GM21576 (cell line): ENCODE measurements at regions not wholly inside any gene's neighbourhood (a gene's known extent, or its start where the extent isn't known, plus 50 kb on each side); places are given as distances from the start of the nearest gene placed in this dataset.
"Not testable (repeated sequence)": the region's sequence is repeated elsewhere in the genome, so short reads cannot be mapped to it uniquely, and the experiment has no call there.

Experiments used
- ATAC-seq: cut with Tn5 transposase; IDR thresholded peaks from one replicate; pipeline ENCODE4 v1.9.1; 2021; ENCODE audit warnings: mild to moderate bottlenecking, moderate library complexity; ENCODE audit not compliant: unreplicated experiment

DNA sequence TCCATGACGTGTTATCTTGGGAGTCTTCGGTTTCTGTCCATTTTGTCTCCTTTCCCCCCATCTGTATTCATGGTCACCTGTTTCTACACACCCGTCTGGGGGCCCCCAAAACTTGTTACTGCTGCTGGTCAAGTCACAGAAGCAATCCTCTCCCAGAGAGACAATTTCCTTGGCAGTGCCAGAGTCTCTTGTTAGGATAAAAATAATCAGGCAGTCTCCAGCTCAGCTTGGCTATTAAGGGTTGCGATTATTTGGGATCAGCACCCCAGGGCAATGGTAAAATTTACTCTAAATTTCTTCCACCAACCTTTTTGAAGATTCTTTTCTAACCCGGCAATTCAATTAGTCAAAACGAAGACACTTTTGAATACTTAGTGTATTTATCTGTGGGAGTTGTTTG, 229.1 kb upstream of the JARID2 start:
- no peak for ATAC-seq

DNA sequence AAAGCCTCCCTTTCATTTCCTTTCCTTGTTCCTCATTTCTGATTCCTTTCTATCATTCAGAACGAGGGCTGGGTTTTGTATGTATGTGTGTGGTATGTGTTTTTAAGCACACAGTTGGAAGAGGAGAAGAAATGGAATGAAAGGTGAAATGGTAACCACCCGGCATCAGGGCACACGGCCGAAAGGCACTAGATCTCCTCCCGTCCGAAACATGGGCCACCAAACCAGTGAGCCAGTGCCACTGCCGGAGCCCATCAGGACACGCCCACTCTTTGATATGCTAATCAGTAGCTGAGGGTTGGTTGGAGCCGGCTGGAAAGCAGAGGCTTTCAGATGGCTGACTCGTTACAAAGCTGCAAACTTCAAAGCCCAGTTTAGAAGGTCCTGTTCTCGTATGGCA, 228.6 kb upstream of the JARID2 start:
- ATAC-seq: no peak

DNA sequence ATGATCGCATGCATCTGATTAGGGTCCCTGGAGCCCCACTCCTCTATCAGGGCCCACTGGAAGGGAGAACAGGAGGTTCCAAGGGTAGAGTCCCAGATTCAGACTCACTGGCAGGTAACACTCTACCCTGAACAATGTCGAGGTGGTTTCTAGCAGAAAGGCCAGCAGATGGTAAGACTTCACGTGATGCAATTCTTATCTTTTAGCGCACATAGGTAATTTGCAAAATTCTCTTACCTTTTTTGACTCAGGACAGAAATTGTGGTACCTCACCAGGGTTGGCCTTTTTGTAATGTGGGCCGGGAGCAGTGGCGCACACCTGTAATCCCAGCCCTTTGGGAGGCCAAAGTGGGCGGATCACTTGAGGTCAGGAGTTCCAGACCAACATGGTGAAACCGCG, 228.1 kb upstream of the JARID2 start:
- no peak for ATAC-seq

DNA sequence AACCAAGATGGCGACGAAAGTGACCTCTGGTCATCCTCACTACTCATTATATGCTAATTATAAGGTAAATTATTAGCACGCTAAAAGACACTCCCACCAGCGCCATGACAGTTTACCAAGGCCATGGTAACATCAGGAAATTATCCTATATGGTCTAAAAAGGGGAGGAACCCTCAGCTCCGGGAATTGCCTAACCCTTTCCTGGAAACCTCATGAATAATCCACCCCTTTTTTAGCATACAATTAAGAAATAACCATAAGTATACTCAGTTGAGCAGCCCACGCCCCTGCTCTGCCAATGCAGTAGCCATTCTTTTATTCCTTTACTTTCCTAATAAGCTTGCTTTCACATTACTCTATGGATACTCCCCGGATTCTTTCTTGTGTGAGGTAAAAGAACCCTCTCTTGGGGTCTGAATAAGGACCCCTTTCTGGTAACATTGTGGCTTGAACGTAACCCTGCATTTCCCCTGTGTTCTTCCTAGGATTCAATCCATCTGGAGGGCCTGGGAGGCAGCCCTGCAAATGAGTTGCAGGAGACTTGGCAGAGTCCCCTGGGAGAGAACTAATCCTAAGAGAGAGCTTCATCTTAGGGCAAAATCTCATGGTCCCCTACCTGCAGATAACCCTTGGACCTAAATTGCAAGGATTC, 225.6 kb upstream of the JARID2 start:
- no peak for ATAC-seq

DNA sequence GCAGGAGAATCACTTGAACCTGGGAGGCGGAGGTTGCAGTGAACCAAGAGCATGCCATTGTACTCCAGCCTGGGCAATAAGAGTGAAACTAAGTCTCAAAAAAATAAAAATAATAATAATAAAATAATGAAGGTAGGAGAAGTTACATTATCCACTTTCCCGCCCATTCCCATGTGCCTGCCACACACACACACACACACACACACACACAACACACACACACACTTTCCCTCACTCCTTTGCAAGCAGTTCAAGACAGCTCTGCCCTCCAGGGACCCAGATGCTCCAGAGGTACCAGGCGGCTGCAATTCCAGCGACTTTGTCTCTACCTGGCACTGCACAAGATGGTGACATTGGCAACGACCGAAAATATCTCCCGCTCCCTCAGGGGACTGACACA, 224.8 kb upstream of the JARID2 start:
- ATAC-seq: no peak

DNA sequence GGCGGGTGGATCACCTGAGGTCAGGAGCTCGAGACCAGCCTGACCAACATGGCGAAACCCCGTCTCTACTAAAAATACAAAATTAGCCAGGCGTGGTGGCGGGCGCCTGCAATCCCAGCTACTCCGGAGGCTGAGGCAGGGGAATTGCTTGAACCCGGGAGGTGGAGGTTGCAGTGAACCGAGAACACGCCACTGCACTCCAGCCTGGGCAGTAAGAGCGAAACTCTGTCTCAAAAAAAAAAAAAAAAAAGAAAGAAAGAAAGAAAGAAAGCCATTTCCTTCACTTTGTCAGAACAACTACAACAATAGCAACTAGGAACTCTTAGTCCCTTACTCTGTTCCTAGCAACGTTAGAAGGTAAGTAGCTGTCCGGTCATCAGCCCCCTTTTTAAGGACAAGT, 222.9 kb upstream of the JARID2 start:
- not testable (repeated sequence) for ATAC-seq

DNA sequence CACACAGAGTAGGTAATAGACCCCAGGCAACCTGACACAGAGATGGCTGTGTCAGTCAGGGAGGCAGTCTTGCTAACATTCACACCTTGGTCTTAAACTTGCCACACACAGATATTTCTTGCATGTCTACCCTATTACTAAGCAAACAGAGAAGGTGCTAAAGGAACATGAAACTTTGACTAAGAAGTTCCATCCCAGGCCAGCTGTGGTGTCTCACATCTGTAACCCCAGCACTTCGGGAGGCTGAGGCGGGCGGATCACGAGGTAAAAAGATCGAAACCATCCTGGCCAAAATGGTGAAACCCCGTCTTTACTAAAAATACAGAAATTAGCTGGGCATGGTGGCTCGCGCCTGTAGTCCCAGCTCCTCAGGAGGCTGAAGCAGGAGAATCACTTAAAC, 222.4 kb upstream of the JARID2 start:
- ATAC-seq: peak; percentile 92

DNA sequence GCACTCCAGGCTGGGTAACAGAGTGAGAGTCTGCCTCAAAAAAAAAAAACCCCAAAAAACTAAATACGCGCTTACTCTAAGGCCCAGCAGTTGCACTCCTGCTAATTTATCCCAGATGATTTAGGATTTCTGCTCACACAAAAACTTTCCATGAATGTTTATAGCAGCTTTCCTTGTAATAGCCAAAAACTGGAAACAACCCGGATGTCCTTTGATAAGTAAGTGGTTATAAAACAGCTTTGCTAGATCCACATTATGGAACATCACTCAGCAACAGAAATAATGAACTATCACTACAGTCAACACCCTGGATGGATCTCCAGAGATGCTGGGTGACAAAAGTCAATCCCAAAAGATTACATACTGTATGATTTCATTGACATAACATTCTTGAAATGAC, 220.4 kb upstream of the JARID2 start:
- no peak for ATAC-seq

DNA sequence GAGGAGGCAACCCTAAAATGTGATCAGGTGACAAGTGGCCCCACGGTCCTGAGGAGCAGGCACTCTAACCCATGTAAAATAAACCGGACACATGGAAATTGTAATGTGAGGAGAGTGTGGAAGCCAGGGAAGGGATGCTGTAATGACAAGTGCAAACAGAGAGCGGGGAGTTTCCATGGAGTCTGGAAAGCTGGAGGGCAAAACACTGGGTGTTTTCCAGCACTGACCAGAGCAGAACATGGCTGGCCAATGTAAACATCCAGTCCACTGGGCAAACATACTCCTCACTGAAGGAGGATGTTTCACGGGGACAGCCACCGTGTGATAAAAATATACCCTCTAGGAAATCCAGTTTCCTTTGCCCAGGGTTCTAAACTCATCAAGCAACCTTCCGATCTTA, 219.0 kb upstream of the JARID2 start:
- ATAC-seq: no peak

DNA sequence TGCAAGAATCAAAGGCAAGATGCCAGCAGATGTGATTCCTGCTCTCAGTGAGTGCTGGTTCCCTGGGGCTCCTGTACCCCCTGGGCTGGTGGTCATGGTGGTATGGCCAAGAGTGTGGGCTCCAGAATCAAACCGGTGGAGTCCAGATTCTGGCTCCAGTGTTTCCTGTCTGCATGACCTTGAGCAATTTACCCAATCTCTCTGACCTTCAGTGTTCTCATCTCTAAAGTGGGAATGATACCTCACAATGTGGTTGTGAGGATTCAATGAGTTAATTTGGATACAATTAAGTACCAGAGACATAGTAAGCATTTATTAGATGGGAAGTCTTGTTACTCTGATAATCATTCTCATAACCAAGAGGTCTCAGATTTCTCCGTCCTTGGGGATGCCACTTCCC, 218.4 kb upstream of the JARID2 start:
- ATAC-seq: no peak

DNA sequence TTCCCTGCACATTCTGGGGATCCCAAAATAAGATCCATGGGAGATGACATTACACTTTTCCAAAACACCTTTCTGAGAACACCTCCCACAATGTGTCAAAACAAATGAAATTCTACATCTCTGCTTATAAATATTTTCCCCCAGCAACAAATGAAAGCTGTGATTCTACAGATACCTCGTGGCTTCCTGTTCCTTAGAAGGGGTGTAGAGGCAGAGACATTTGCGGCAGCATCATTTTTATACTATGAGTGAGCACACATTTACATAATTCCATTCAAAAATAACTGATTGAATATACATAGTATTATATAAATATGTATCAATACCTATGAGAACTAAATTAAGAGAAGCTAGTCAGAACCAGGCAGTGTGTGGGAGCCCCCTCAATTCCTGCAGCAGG, 213.9 kb upstream of the JARID2 start:
- no peak for ATAC-seq

DNA sequence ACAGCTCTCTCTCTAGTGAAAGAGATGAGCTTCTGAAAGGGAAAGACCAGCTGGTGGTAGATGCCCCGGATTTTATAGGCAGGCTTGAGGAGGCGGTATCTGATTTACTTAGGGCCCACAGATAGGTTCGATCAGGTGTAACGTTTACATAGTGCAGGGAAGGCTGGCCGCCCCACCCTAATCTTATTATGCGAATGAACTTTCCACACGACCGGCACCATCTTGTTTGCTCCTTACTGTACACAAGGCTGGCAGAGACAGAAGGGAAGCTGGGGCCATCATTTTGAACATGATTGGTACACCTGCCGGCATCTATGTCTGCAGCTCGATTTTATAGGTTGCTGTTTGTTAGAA, 212.0 kb upstream of the JARID2 start:
- ATAC-seq: no peak

DNA sequence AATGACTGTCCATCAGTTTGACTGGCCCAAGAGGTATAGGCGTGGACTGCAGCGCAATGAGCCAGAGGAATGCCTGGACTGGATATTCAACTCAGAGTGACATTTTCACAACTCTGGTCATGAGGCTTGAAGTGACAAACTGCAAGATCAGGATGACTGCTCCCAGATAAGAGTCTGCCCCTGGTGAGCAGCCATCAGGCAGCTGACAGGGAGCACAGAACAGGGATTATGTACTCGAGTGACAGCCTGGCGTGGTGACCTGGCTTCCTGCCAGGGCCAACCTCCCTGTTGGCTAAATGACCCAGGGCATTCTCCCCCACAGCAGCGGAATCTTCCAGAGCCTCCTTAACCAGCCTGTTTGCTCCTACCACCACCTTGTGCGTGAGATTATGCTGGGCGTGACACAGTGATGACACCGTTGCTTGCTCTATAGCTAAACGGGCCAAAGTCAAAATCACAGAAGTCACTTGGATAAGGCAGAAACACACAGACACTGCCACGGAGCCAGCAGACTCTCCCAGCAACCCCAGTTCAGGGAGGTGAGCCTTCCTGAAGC, 209.1 kb upstream of the JARID2 start:
- ATAC-seq: no peak

DNA sequence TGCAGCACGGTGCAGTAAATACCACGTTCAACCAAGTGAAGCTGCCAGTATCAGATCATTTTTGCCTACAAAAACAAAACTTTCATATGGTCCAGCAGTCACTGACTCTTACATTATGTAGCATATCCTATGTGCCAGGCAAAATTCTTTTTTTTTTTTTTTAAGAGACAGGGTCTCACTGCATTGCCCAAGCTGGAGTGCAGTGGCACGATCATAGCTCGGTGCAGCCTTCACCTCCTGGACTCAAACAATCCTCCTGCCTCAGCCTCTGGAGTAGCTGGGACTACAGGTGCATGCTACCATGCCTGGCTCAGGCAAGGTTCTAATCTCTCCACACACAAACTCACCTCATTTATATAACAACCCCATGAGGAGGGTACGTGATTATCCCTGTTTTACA, 208.6 kb upstream of the JARID2 start:
- ATAC-seq: no peak

DNA sequence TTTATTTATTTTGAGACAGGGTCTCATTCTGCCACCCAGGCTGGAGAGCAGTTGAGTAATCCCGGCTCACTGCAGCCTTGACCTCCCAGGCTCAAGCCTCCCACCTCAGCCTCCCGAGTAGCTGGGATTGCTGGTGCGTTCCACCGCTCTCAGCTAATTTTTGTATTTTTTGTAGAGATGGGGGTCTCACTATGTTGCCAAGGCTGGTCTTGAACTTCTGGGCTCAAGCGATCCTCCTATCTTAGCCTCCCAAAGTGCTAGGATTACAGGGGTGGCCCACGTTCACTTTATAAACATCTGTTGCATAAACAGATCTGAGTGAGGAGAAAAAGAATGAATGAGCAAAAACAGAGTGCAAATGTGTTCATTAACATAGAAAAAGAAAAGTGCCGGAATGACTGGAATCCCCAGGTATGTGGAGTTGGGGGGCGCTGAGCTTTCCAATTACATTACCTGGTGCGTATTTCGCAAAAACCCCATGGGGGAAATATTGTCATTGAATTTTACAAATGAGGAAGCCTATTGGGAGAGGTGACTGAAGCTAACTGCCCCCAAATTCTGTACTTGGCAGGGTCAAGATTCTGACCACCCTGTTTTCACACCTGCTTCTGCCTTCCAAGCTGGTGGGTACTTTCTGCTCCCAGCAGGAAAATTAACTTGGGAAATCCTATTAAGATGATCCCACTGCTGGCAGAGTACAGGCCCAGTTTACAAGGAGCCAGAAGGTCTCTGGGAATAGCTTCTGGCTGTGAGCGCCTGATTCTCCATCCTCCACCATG, 207.7 kb upstream of the JARID2 start:
- no peak for ATAC-seq

DNA sequence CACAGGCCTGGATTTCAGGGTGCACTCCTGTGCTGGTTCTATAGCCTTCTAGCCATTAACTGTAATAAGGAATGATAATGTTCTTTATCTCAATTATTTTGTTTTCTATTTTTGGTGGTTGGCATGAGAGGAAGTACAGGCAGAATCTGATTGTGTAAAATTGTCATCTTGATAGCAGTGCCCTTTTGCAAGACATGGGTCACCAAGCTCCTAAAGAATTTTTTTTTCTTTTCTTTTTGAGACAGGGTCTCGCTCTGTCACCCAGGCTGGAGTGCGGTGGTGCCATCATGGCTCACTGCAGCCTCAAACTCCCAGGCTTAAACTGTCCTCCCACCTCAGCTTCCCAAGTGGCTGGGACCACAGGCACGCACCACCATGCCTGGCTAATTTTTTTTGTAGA, 206.7 kb upstream of the JARID2 start:
- ATAC-seq: no peak

DNA sequence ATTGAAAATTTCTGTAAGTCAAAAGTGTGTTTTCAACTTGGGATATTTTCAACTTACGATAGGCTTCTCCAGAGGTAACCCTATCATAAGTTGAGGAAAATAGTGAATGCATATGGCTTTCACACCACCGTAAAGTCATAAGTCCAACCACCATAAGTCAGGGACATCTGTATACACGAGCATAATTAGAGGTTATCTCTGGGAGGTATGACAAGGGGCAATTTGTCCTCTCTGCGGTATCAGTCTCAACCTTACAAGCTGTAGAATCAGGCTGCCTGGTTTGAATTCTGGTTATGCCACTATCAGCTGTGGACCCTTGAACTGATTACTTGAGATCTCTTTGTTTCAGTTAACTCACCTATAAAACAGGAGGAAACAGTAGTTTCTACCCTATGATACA, 202.9 kb upstream of the JARID2 start:
- ATAC-seq: no peak

DNA sequence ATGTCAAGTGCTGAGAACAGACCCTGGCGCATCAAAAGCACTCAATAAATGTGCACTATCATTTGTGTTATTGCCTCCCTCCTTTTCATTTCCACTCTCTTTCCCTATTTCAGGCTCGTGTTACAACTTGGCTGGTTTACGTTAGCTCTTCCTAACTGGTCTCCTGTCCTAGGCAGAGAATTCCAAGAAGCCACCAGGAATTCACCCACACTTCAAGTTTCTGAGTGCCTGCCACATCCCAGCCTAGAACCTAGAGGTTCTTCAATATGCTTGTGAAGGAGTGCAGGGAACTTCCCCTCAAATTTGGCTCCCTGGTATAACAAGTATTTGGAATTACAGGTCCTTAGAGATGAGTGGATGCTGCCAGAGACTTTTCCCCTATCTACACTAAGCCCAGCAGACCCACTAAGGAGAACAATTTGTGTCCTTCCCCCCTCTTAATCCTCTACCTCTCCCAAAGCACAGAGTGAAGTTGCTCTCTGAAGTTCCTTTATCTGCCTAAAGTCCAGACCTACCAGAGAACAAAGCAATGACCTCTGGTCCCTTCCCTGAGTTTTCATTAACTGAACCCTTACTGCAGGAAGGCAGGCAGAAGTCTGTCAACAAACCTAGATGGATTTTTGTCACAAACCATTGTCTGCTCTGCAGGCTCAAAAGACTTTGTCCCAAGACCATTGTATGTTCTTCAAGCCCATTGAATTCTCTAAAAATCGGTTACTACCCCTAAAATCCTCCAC, 201.6 kb upstream of the JARID2 start:
- ATAC-seq: no peak

DNA sequence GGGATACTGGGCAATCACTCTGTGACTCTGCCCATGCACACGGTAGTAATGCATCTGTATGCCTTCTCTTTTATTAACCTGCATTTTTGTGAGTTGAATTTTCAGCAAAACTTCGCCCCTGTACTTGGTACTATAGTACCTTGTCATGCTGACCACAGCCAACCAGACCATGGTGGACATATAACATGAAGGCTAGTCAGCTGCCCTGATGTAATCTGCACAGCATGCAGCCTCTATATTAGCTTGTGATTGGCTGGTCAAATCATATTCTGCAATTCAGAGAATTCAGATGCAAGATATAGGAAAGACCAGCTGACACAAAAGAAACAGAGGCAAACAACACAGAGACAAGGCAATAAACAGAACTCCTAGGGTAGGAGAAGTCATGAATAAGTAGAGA, 200.9 kb upstream of the JARID2 start:
- no peak for ATAC-seq

DNA sequence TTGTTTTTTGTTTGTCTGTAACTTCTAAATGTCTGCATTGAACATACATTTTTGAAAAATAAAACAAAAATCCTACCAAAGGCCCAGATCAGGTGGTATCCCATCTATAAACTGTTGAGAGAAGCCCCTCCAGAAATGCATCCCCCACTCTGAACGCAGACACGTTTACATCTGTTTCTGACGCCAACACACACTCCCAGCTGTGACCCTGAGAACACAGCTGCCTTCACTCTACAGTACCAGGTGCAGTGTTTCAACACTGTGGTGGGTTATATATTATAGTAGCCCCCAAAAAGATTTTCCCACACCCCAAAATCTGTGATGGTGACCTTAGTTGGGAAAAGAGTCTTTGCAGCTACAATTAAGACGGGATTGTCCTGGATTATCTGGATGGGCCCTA, 199.1 kb upstream of the JARID2 start:
- ATAC-seq: no peak

DNA sequence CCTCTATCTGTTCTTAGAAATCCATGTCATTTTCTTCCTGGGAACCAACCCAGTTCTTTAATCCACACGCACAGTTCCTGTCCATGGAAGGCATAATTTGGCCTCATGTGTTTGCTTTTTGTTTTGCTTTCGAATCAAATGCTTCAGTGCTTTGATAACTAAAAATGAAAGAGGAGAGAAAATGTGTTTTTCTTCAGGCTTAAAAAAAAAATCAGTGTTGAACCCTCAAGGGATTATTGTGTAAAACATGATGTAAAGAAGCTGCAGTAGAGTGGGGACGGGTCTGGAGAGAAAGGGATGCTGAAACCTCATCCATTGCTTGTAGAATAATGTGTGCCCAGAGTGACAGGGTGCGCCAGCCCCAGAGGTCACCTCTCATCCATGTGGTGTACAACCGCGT, 197.5 kb upstream of the JARID2 start:
- no peak for ATAC-seq
